Coronary artery (tissue), 2 donors: ENCODE measurements at regions not wholly inside any gene's neighbourhood (a gene's known extent, or its start where the extent isn't known, plus 50 kb on each side); places are given as distances from the start of the nearest gene placed in this dataset.

Experiments
- DNase-seq: peaks from one replicate; pipeline ENCODE4 v3.0.0-alpha.2; 2017; ENCODE audit warnings: low spot score
- H3K27ac ChIP-seq, 2 donors: fragments of 200-600 bp; sonication (generic); one replicate each; pipeline ENCODE4 v1.5.1; 2016 to 2019
- H3K4me3 ChIP-seq: fragments of 200-600 bp; sonication (generic); 2 replicates; pipeline ENCODE4 v1.5.1; 2016; ENCODE audit warnings: mild to moderate bottlenecking, moderate library complexity
- TF ChIP-seq, protein P1 (sequence below): fragments of 200-600 bp; sonication (generic); IDR thresholded peaks from one replicate; pipeline ENCODE4 v1.5.1; 2019; ENCODE audit warnings: antibody characterized with exemption

DNA sequence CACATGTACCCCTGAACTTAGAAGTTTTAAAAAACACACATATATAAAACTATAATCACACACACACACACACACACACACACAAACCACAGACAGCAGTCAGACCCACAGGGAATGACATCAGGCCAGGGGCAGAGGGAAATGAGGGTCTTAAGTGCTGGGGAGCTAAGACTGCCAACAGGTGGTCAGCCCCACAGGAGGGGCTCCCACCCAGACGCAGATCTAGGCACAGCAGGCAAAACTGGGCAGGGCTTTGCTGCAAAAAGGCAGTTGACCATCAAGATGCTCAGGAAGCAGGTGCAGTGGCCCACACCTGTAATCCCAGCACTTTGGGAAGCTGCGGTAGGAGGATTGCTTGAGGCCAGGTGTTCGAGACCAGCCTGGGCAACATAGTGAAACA, 121.0 kb upstream of the LSM14A start:
- no peak overlapping the region for H3K27ac ChIP-seq
- H3K4me3 ChIP-seq, result no peak overlapping the region
- DNase-seq, result no peak
- TF ChIP-seq, protein P1, sequence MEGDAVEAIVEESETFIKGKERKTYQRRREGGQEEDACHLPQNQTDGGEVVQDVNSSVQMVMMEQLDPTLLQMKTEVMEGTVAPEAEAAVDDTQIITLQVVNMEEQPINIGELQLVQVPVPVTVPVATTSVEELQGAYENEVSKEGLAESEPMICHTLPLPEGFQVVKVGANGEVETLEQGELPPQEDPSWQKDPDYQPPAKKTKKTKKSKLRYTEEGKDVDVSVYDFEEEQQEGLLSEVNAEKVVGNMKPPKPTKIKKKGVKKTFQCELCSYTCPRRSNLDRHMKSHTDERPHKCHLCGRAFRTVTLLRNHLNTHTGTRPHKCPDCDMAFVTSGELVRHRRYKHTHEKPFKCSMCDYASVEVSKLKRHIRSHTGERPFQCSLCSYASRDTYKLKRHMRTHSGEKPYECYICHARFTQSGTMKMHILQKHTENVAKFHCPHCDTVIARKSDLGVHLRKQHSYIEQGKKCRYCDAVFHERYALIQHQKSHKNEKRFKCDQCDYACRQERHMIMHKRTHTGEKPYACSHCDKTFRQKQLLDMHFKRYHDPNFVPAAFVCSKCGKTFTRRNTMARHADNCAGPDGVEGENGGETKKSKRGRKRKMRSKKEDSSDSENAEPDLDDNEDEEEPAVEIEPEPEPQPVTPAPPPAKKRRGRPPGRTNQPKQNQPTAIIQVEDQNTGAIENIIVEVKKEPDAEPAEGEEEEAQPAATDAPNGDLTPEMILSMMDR, result no peak

DNA sequence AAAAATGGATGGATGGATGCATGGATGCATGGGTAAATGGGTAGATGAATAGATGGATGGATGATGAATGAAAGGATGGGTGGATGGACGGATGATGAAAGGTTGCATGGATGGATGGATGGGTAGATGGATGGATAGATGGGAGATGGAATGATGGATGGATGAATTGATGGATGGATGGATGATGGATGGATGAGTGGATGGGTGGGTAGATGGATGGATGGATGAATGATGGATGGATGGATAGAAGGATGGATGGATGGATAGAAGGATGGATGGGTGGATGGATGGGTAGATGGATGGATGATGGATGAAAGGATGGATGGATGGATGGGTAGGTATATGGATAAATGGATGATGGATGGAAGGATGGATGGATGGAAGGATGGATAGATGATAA, 115.1 kb upstream of the LSM14A start:
- no peak overlapping the region for H3K4me3 ChIP-seq
- no peak overlapping the region for H3K27ac ChIP-seq
- no peak for DNase-seq
- TF ChIP-seq, protein P1, result no peak

DNA sequence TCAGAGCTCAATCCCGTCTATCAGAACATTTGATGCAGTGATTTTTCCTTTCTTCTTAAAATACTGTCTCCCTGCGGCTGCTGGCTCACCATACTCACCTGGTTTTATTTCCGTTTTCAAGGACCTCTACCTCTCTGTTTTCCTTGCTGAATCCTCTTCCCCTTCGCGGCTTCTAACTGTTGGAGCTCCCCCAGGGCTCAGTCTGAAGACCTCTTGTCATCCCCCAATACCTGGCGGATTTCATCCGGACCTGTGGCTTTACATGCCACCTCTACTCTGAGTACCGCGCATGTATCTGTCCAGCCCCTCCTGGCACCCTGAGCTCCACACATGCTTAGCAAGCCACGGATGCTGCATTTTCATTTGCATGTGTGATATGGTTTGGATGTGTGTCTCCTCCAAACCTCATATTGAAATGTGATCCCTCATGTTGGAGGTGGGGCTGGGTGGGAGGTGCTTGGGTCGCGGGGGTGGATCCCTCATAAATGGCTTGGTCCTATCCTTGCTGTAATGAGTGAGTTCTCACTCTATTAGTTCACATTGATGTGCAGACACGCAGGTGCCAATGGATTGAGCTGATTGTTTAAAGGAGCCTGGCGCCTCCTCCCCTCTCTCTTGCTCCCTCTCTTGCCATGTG, 106.2 kb upstream of the LSM14A start:
- TF ChIP-seq, protein P1, result no peak

DNA sequence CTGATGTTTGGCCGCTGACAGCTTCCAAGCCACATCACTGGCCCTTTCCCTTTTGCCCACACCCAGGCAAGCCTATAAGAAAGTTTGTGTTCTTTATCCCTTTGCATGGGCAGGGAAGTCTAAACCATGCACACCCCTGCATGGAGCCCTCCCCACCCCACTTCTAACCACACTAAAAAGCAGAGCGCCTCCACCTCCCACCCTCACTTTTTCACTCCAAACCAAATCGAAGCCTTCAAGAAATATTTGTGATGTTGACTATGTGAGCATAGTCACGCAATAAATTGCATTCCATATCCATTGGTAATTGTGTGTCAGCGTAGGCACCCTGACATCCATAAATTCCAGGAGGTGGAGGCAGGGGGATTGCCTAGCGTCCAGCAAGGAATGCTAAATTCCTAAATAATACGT, 104.4 kb upstream of the LSM14A start:
- TF ChIP-seq, protein P1, result no peak

More for the DNA sequence above, 106.2 kb upstream of the LSM14A start:
- DNase-seq, result no peak
- no peak overlapping the region for H3K4me3 ChIP-seq
- H3K27ac ChIP-seq, result no peak overlapping the region

DNA sequence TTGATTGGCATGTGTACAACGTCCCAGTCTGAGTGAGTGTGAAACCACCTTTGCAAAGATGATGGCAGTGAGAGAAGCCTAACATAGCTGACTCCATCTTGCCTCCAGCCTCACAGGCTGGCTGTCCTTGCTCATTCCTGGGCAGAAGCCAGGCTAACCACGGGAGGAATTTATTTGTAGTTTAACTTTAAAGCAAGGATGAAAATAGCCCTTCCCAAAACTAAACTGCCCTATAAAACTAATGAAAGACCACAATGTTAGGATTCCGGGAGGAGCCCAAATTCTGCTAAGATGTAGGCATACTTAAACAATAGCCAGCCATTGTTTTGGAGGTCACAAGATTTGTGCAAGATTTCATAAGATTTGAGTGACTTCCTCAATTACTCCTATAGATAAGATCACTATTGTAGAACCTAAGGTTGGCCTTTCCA, 96.6 kb upstream of the LSM14A start:
- no peak overlapping the region for H3K27ac ChIP-seq
- DNase-seq, result no peak
- H3K4me3 ChIP-seq, result no peak overlapping the region
- TF ChIP-seq, protein P1, result no peak

More for the DNA sequence above, 104.4 kb upstream of the LSM14A start:
- Histone ChIP-seq H3K27ac (no peak overlapping the region), H3K4me3 (no peak overlapping the region)
- DNase-seq, result no peak

DNA sequence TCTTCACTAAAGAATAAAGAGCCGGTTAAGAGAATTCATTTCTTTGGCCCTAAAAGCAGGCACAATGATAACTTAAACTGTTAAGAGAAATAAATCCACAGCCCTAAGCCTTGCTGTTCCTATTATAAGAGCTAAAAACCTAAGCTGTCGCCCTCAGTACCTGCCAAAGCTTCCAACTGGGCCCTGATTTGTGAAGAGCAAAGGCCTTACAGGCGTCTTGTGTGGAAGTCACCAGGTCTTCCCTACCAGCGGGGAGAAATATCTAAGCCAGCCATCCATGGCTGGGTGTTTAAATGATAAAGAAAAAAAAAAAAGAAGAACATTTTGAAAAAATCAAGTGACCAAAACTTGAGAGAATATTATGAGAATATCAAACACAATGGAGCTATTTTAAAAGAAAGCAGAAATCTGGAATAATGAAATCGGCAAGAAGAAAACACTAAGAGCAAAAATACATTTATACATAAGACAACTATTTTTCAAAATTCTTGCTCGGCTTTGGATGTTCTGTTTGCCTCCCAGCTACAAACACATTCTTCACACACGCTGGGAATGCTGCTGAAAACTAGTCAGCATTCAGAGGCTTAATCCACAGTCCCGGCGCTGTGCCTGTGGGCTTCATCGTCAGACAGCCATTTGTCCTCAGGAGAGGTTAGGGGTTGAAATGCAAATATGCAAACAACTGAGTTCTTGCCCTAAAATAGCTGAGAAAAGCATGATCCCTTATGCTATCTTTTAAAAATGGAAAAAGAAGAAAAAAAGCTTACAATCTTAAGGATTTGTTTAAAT, 89.8 kb upstream of the LSM14A start:
- DNase-seq, result no peak
- TF ChIP-seq, protein P1, result no peak
- H3K4me3 ChIP-seq, result no peak overlapping the region

More for the DNA sequence above, 89.8 kb upstream of the LSM14A start:
- no peak overlapping the region for H3K27ac ChIP-seq
